Pancreas (tissue), 10 donors: ENCODE measurements at regions not wholly inside any gene's neighbourhood (a gene's known extent, or its start where the extent isn't known, plus 50 kb on each side); places are given as distances from the start of the nearest gene placed in this dataset.
A peak's percentile ranks its signal among the peaks of the same experiment; 100 is the strongest.

Experiments
- ATAC-seq, 4 donors: fragments of 200-7000 bp; cut with Tn5 transposase; one replicate each; pipeline versions ENCODE4 v1.8.0 to v1.9.1; 2020; ENCODE audit warnings: mild to moderate bottlenecking in 4 of 4, moderate library complexity in 4 of 4
- DNase-seq, 6 donors: peaks; one replicate each; pipeline ENCODE4 v3.0.0-alpha.2; 2020
- FAIRE-seq: peaks from 2 replicates; lab custom pipeline; 2012; peaks lifted over from hg19 to GRCh38; lab: Jason Lieb, UNC
- H3K27ac ChIP-seq, 4 donors: fragments of 200-600 bp; sonication (generic); 1 replicate in 3 of 4; 2 replicates in 1 of 4; pipeline versions ENCODE4 v1.5.0 to v1.8.0; 2020
- H3K27me3 ChIP-seq, 4 donors: fragments of 200-600 bp; one replicate each; pipeline ENCODE4 v1.8.0; 2021
- H3K36me3 ChIP-seq, 3 donors: fragments of 200-600 bp; sonication (generic) in 1 of 3; one replicate each; pipeline versions ENCODE4 v1.5.0 to v1.8.0; 2020 to 2021
- H3K4me1 ChIP-seq, 3 donors: fragments of 200-600 bp; one replicate each; pipeline ENCODE4 v1.8.0; 2021
- H3K4me3 ChIP-seq, 4 donors: fragments of 200-600 bp; sonication (generic) in 2 of 4; one replicate each; pipeline versions ENCODE4 v1.5.0 to v1.8.0; 2020 to 2021
- H3K9me3 ChIP-seq, 4 donors: fragments of 200-600 bp; one replicate each; pipeline ENCODE4 v1.8.0; 2021
- CTCF ChIP-seq, 4 donors: fragments of 200-600 bp; sonication (generic) in 3 of 4; IDR thresholded peaks; one replicate each; pipeline versions ENCODE4 v1.5.0 to v1.8.0; 2021; ENCODE audit warnings: antibody characterized with exemption in 4 of 4
- WGBS, 2 donors: extraction: QIAGEN DNeasy Blood & Tissue Kit; methylation state at CpG; one replicate each; pipeline ENCODE4 v1.1.7; 2013; 5-methylcytosine and 5-hydroxymethylcytosine counted together
- intact Hi-C, 3 donors: fragments of 100-400 bp; cut with DNase I; formaldehyde crosslinking; loops; one replicate each; pipeline versions ENCODE4 v1.11.1 to v1.14.2; 2022
- donor health status: healthy with polysubstance abuse.
- donor health status: DM: no; HTN: no; CAD: no; lungs with moderate emphysema.
- donor health status: DM: no; HTN: no; CAD: no.
- donor health status: control.
- donor health status: control.
- donor health status: Bipolar disorder and iron deficiency.
- donor health status: DM: yes; HTN: yes; CAD: no.
- donor health status: DM: no; HTN: no; CAD: no.
- donor health status: DM: no; HTN: no; CAD: no.
- donor health status: DM: yes; HTN: yes; CAD: no.

GRCh38 chr6:2354138-2354491 lies 108.7 kb upstream of the GMDS start:
- intact Hi-C loops = loop anchor here in 2 of 3 donors (10.0 kb wide), 2 partner anchors 149 to 759 kb away; no protein-coding TSS in a partner anchor
- Histone ChIP-seq H3K4me3 (no peak overlapping the region), H3K36me3 (no peaks in the 10 kb centered on the region), H3K9me3 (no peaks in the 10 kb centered on the region), H3K4me1 (peaks cover 6 to 19% (median 7%) of the 10 kb centered on the region in 3 donors), H3K27me3 (no peaks in the 10 kb centered on the region), H3K27ac (peak overlapping the region in 1 of 4 donors; percentile 19)
- FAIRE-seq = no peak
- no peak for DNase-seq
- no peak for ATAC-seq
- WGBS, 2 donors = 34 to 43% methylated on average over 6 of the region's 6 CpGs
- peak in 1 of 4 donors; percentile 2 for TF ChIP-seq CTCF (IDR thresholded peaks at IDR 0.05)

- FAIRE-seq (peak; percentile 86), DNase-seq (peak in 5 of 6 donors; percentile 52 to 77 (median 62)), ATAC-seq (peak; percentile 80 to 96 (median 92))
- Histone ChIP-seq H3K4me3 (no peak overlapping the region), H3K36me3 (no peaks in the 10 kb centered on the region), H3K9me3 (no peaks in the 10 kb centered on the region), H3K27ac (peak overlapping the region in 2 of 4 donors; percentile 19 to 39), H3K4me1 (peaks cover 6 to 19% (median 7%) of the 10 kb centered on the region in 3 donors), H3K27me3 (no peaks in the 10 kb centered on the region)
- WGBS, 2 donors = 18 to 19% methylated on average over 10 of the region's 10 CpGs
- peak; percentile 34 to 60 (median 49) for TF ChIP-seq CTCF (IDR thresholded peaks at IDR 0.05)
- intact Hi-C loops = loop anchor here in 2 of 3 donors (10.0 kb wide), 2 partner anchors 149 to 759 kb away; no protein-coding TSS in a partner anchor
These were observed 108.2 kb upstream of the GMDS start for GRCh38 chr6:2353412-2354137.

GRCh38 chr6:2351807-2352431 lies 106.5 kb upstream of the GMDS start:
- FAIRE-seq = no peak
- ATAC-seq = peak in 2 of 4 donors; percentile 26 to 46
- Histone ChIP-seq H3K4me3 (no peak overlapping the region), H3K36me3 (no peaks in the 10 kb centered on the region), H3K9me3 (no peaks in the 10 kb centered on the region), H3K27ac (no peak overlapping the region), H3K27me3 (no peaks in the 10 kb centered on the region), H3K4me1 (peaks cover 6 to 19% (median 7%) of the 10 kb centered on the region in 3 donors)
- TF ChIP-seq CTCF (IDR thresholded peaks at IDR 0.05) = no peak
- intact Hi-C loops = loop anchor here in 2 of 3 donors (10.0 kb wide), 2 partner anchors 147 to 757 kb away; no protein-coding TSS in a partner anchor
- 80 to 84% methylated on average over 4 of the region's 4 CpGs for WGBS, 2 donors
- DNase-seq = no peak

- WGBS, 2 donors = 85 to 93% methylated on average over 5 of the region's 5 CpGs
- H3K9me3 ChIP-seq = no peaks in the 10 kb centered on the region
- TF ChIP-seq CTCF (IDR thresholded peaks at IDR 0.05) = no peak
- no peak overlapping the region for H3K4me3 ChIP-seq
- no peak for DNase-seq
- H3K36me3 ChIP-seq = no peaks in the 10 kb centered on the region
- intact Hi-C loops = loop anchor here in 2 of 3 donors (10.0 kb wide), 2 partner anchors 146 to 756 kb away; no protein-coding TSS in a partner anchor
- no peak overlapping the region for H3K27ac ChIP-seq
- H3K4me1 ChIP-seq = peaks cover 6 to 19% (median 7%) of the 10 kb centered on the region in 3 donors
- ATAC-seq = no peak
- H3K27me3 ChIP-seq = no peaks in the 10 kb centered on the region
- FAIRE-seq = no peak
These were observed 105.7 kb upstream of the GMDS start for GRCh38 chr6:2351090-2351489.
